ENCODE measurements at regions not wholly inside any gene's neighbourhood (a gene's known extent, or its start where the extent isn't known, plus 50 kb on each side); places are given as distances from the start of the nearest gene placed in this dataset.
"Not testable (repeated sequence)": the region's sequence is repeated elsewhere in the genome, so short reads cannot be mapped to it uniquely, and the experiment has no call there.

DNA sequence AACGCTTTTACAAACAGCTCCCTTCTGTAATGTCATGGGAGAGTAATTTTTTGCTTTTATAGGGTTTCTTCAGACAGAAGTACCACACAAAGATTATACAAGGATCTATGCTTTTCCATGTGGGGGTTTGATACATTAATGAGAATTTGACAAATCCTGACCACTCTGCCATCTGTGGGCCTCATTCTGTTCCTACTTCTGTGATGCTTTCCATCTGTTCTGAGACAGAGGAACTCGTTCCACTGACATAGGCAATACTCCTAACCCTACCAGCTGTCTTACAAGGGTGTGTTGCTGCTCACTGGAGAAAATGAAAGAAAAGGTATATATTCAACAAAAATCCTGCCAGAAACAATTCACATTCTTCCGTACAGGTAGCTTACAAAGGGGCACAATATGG lies 59.4 kb upstream of the NAMPT start:
- DNase-seq (ENCODE audit: low spot score): no peak

DNA sequence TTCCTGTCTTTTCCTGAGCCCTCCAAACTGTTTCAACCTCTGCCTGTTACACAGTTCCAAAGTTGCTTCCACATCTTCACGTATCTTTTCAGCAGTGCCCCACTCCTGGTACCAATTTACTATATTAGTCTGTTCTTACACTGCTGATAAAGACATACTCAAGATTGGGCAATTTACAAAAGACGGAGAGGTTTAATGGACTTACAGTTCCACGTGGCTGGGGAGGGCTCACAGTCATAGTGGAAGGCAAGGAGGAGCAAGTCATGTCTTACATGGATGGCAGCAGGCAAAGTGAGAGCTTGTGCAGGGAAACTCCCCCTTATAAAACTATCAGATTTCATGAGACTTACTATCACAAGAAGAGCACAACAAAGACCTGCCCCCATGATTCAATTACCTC lies 57.3 kb upstream of the NAMPT start:
- not testable (repeated sequence) for DNase-seq (ENCODE audit: low spot score)

DNA sequence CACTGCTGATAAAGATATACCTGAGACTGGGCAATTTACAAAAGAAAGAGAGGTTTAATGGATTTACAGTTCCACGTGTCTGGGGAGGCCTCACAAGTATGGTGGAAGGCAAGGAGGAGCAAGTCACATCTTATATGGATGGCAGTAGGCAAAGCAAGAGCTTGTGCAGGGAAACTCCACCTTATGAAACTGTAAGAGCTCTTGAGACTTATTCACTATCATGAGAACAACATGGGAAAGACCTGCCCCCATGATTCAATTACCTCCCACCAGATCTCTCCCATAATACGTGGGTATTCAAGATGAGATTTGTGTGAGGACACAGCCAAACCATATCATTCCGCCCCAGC lies 55.4 kb upstream of the NAMPT start:
- not testable (repeated sequence) for DNase-seq (ENCODE audit: low spot score)

DNA sequence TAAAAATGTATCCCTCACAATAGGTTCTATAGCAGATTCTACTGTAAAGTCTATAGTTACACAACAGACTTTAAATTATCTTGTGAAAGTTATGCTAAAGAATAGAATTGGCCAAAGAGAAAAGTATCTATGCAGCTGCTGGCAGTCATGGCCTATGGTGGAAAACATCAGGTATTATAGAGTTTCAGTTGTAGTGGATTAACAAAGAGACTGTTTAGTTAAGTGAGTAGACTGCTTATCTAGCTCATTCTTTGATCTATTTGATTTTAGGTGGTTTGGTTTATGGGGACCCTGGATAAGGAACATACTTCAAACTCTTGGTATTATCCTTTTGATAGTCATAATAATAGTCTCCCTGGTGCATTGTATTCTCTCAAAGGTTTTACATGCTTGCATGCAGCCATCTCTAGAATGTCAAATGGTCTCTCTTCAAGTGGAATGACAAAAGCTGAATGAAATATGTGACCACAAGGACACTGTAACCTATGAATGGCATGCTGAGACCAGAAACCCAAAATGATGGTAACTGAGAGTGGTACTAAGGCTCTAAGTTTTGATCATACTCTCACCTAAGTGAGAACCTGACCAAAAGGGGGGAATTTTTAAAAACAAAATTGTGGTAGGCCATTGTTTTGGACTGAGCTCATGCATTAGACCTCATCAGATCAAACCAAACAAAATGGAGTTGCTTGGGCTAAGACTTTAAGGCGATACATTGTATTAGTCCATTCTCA lies 54.9 kb upstream of the NAMPT start:
- no peak for DNase-seq (ENCODE audit: low spot score)

DNA sequence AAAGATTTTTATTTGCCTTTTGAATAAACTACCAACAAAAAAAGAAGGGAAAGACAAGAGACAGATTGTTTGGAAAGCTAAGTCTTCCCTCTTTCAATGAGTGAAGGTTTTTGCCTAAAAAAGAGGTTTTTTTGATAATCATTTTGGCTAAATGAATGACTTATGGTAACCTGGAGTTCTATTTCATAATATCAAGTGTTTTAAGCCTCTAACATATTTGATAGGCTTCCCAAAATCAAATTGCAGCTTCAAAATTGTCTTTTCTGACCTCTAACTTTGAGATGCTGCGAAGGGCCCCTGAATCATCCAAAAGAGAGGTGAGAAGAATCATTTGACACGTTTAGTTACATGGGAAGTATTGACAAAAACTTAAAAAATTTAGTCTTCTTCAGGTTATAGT lies 53.0 kb upstream of the NAMPT start:
- DNase-seq (ENCODE audit: low spot score): no peak

DNA sequence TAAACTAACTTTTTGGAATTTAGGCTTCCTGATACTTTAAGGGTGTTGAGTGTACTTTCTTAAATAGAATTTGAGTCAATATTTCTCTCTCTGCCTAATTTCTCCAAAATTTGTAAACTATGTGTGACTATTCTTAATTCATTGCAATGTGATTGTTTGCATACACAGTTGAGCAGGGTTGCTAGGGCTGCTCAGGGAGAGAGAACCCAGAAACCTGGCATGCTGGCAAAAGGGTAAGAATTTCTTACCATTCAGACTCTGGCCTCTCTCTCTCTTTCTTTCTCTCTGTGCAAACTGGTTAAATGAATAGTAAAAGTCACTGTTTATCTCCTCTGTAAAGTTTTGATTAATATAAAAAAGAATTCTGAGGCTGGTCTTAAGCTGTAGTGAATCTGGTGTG lies 51.0 kb upstream of the NAMPT start:
- no peak for DNase-seq (ENCODE audit: low spot score)

All from NAMALWA (cell line).